DMS153 treated with DMSO at 0.1 percent for 48 hours (cell line): ENCODE measurements at regions not wholly inside any gene's neighbourhood (a gene's known extent, or its start where the extent isn't known, plus 50 kb on each side); places are given as distances from the start of the nearest gene placed in this dataset.

Experiments used
- DNase-seq: peaks from one replicate; lab custom pipeline; 2025; ENCODE audit not compliant: unreplicated experiment; lab: John Stamatoyannopoulos, UW

DNA sequence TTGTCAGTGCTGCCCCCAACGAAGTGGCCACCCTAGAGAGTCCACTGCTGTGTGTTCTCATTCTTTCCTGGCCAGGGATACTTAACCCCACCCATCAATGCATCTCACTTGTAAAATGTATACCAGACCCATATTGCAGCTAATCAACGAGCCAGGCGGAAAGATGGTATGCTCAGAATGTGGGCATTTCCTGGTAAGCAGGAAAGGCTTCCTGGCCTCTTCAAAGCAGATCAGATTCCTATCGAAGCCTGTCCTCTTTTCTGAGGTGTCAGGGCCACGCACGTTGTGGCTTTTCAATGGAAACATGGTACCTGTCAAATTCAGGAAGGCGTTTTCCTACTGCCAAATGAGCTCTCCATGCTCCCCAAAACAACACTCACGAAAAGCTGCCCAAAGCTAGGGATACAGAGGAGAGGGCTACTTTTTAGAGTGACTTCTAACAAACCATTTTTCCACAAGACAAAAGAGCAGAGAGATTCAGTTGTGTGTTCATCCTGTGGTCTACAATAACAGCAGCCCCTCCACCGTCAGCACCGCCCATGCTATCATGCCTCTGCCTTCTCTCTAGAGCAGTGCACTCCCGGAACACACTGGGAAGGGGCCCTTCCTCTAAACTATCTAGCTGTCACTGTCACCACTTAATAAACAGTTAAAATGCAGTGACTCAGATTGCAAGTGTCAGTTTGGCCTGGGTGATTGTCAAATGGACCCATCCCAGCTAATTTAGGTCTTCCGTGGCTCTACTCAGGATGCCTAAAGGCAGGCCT lies 535.1 kb downstream of the RNF144A start:
- DNase-seq = no peak

DNA sequence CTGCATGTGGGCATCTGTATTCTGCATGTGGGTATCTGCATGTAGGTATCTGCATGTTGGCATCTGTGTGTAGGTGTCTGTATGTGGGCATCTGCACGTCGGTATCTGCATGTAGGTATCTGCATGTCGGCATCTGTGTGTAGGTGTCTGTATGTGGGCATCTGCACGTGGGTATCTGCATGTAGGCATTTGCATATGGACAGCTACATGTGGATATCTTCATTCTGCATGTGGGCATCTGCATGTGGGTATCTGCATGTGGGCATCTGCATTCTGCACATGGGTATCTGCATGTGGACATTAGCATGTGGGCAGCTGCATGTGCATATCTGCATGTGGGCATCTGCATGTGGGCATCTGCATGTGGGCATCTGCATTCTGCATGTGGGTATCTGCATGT lies 537.4 kb downstream of the RNF144A start:
- DNase-seq = no peak

DNA sequence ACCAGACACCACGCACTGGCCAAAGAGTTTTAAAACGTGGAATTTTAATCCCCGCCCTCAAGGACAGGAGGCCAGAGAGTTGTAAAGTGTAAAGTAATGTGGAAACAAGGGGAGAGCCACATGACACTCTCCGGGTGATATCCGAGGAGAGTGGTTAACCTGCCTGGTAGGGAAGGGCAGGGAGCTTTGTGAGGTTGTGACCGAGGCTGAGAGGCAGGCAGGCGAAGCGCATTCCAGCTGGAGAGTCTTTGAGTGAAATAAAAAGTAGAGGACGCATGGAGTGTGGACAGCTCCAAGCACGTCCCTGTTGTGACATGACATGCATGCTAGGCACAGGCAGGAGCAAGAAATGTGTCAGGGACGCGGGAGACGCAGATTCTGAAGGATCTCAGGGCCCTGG lies 539.5 kb downstream of the RNF144A start:
- no peak for DNase-seq

DNA sequence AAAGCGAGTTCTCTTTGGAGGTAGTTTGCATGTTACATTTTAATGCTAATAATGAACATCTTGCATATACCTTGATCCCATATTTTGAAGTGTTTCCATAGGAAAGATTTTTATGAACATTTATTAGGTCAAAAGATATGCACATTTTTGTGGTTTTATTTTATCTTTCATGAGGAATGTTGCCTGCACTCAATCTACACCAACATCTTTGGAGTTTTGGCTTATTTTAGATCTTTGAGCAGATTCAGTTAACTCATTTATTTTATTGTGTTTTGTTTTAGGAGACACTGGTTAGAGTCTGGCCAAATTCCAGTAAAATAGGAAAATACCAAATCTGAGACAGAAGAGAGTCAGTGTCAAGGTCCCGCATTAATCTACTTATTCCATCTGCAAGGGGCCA lies 540.9 kb downstream of the RNF144A start:
- DNase-seq = no peak

DNA sequence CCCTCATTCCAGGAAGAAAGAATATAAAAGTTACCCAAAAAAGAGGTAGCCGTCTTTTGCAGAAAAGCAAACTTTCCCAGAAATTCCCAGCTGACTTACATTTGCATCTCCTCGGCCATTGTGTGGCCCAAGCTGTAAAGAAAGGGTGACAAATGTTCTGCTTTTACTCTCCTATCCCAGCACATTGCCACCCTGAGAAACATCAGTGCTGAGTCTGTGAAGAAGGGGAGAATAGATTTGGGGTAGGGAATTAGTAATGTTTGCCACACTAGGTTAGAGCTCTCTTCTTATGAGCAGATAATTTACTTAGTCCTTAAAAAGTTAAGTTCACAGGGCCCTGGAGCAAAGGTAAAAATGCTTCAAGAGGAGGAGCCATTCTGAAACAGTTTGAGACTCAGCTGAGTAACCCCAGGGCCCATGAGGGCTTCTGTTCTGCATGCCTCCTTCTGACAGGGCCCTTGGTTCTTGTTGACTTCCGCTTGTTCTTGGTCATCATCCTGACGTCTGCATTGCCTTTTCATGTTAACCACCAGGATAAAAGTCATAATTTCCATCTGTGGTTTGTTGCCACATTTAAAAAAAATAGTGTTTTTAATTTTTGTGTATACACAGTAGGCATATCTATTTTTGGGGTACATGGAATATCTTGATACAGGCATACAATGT lies 550.7 kb downstream of the RNF144A start:
- no peak for DNase-seq

DNA sequence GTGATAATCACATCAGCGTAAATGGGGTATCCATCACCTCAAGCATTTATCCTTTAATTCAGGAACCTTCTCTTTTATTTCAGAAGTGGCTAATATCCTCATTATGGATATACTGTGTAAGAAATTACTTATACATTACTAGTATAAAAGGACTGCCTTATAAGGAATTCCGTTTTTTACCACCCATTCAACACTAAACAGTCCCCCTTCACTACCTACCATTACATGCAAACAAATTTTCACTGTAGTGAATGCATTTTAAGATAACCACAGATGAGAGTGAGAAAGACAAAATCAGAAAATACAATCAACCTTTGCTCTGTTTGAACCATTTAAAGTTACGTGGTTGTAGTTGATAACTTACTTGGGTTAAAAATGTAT lies 551.2 kb downstream of the RNF144A start:
- DNase-seq = no peak

DNA sequence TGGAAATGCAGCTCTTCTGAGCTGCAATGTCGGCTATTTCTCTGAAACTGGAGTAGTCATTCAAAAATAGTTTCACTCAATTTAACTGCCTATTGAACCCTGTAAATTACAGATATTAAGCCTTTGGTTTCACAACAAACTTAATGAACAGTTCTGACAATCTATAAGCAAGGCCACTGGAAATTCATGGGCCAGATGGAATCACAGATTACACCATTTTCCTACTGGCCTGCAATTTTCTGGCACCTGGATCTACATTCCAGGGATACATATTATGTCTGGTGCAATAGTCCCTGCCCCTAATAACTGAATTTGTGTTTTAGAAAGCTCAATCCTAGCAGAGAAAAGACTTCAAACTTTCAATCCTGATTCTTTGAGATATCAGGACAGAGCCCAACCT lies 551.7 kb downstream of the RNF144A start:
- no peak for DNase-seq

DNA sequence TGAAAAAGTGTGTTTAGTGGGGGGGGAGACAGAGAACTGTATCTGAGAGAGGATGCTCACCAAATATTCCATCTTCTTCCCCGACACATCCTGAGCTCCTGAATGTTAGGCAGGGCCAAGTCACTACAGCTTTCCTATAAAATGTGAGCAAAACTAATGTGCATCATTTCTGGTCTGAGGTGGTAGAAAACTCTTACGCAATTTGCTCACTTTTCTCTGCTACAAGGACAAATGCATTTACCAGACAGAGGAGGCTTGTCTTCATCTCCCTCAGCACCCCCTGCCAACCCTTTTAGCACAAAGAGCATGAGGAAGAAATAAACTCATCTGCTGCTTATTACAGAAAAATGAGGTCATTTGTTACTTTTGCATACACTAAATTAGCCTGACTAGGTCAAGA lies 554.0 kb downstream of the RNF144A start:
- no peak for DNase-seq

DNA sequence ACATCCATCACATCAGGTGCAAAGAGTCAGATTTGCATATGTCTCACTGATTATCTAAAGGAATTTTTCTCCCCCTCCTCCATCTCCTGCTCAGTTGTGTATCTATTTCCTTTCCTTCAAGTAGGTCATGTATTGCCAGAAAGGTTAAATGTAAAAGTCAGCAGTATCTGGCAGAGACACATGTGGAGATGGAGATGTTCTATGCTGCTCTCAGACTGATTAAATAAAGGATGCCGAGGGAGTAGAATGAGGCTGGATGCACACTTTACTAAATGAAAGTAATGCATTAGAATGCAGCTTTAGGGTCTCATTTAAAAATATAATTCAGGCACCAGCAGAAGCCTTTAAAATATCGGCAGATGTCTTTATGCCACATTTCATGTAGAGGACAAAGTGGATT lies 555.3 kb downstream of the RNF144A start:
- DNase-seq = no peak

DNA sequence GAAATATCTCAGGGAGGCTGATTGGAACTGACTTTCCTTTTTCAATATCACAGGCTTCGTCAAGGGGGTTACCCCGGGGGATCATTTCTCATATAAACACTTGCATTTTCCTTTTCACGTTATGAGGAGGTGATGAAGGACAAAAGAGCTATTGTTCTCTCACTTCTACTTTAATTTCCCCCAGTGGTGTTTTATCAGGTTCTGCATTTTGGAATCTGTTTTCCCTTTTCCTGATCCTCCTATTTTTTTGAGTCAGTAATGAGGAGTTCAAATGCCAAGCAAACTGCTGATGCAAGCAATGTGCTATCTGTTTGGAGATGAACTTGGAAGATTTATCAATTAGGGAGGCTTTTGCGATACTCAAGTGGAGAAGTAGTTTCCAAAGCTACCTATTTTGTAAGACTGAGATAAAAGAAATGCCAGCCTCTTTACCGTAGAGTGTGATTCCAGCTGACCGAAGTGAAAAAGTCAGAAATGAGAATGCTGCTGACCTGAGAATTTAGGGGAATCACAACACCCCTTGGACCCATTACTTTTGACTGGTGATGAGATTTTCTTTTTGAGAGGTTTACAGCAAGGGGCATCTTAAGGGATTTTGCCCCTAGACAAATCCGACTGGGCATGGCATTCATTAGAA lies 556.0 kb downstream of the RNF144A start:
- DNase-seq = no peak

DNA sequence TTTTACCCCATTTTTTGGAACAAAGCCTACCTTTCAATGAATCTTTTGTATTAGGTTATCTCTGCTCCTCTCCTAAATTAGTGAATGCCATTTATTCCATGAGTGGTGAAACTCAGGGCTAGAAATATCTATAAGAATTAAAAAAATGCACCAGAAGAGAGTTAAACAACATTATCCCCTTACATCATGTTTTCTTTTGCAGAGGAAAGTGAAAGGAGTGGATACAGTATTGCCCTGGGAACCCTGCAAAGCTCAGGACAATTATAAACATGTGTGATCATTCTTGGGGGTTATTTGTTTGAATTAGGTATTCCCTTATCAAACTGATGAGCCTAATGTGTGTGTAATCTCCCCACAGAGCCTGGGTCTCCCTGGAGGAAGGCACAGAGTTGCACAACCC lies 559.2 kb downstream of the RNF144A start:
- DNase-seq = no peak

DNA sequence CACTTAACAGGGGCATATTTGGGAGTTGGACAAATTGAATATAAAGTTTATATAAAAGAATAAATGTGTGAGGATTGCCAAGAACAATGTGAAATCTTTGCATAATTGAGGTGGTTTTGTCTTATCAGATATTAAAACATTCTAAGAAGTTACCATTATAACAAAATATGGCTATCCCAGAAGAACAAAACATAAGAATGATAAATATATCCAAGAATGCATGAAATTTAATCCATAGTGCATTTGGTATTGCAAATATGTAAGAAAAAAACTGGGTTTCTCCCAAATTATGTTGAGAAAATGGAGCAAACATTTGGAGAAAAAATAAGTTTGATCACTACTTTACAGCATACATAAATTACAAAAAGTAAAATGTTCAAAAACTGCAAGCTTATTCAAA lies 562.4 kb downstream of the RNF144A start:
- DNase-seq = no peak

DNA sequence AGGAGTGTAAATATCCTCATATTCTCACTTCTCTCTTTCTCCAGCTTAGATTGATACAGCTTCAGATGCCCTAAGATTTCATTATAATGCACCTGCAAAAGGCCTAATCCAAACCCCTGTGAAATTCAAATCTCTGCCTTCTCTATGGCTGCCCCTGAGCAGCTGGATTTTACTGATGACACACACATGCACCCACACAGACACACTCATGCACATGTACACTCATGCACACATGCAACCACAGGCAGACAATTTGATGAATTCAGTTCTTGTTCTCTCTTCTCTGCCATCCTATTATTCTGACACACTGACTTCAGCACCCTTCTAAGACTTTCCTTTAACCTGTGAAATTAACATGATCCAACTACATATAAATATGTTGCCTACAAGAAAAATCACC lies 563.2 kb downstream of the RNF144A start:
- DNase-seq = no peak

DNA sequence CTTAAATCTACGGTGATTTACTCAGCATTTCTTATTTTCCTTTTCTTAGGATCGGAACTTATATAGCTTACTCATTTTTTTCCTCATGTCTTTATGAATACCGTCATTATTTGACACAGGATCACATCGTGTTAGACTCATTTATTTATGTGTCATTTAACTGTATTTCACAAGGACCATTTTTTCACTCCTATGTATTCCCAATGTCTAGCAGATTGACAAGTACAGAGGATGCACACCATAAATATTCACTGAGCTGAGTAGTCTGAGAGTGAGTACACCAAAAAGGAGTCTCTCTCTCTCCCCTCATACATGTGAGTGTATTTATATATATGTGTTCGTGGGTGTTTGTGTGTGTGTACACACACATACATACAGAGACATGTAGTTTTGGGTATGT lies 573.5 kb downstream of the RNF144A start:
- DNase-seq = no peak

DNA sequence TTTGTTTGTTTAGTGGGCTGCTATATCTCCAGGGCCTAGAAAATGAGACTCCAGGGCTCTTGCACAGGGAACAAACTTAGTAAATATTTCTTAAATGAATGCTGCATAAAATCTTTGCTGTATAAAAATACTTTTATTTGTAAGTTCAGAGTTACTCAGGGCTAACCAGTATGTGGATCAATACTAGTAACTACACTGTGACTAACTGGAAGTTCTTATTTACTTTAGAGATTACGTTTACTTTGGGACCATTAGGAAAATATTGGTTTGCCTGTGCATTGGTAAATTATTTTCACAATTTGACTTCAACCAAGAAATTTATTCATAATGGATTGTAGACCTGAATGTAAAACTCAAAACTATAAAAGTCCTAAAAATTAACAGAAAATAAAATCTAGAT lies 575.5 kb downstream of the RNF144A start:
- no peak for DNase-seq

DNA sequence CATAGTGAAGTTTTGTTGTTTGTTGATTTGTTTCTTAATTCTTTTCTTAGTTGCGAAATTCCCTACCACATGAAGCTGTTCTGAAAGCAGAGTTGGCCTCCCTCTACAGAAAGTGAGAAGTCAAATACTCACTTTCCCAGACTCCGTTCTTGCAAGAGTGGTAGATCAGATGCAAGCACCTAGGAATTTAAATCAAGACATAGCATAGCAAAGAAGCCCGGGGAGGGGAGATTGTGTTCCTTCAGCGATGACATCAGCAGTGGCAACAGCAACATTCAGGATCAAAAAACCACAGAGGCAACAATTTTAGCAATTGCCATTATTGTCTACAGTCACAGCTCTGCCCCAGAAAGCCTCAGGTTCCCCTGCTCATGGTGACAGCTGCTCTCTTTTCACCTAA lies 580.0 kb downstream of the RNF144A start:
- no peak for DNase-seq

DNA sequence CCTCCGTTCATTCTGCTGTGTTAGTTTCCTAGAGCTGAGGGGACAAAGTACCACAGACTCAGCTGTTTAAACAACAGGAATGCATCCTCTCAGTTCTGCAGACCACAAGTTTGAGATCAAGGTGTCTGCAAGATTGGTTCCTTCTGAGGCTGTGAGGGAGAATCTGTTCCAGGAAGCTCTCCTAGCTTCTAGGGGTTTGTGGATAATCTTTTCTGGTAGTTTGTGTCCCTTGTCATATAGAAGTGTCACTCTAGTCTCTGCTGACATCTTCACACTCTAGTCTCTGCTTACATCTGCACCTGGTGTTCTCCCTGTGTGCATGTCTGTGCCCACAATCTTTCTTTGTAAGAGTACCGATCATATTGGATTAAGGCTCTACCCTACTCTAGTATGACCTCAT lies 581.8 kb downstream of the RNF144A start:
- DNase-seq = no peak

DNA sequence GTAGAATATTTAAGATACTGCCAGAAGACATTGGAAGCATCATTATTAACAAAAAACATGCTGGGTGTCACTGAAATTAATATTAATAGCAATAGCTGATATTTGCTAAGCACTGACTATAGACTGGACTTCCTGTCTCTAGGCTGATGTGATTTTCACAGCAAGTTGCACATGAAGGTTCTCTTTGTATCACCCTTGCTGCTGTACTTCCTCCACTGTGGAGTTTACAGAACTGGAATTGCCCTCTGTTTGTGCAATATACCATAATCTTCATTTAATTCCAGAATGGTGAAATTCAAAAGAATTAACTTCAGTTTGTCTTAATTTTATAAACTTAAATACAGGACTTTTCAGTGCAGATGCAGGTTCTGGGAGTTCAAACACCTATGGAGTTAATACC lies 585.1 kb downstream of the RNF144A start:
- DNase-seq = no peak

DNA sequence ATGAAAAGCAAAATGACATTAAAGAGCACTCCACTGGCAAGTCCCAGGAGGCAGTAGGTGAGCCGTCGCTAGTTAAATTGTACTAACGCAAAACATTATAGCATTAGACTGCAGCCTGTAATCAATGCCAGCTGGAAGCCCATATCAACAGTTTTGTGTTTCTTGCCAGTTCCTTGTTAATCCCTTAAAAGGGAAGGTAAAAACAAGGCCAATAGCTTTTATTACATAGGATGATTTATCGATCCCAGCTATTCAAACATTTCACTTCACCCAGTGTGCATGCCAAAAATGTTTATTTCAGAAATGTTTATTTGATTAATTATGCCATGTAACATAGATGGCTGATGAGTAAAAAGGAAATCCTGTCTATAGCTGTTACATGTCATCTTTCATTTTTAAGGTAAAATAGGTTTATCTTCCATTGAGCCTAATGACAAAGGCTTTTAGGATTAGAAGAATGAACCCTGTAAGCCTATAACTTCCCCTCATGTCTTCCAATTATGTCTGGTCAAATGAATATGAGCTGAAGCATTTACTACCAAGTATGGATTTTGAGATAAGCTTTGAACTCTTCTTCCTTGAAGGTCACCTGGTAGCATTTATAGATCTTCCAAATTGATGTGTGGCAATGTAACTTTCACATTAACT lies 591.2 kb downstream of the RNF144A start:
- DNase-seq = no peak

DNA sequence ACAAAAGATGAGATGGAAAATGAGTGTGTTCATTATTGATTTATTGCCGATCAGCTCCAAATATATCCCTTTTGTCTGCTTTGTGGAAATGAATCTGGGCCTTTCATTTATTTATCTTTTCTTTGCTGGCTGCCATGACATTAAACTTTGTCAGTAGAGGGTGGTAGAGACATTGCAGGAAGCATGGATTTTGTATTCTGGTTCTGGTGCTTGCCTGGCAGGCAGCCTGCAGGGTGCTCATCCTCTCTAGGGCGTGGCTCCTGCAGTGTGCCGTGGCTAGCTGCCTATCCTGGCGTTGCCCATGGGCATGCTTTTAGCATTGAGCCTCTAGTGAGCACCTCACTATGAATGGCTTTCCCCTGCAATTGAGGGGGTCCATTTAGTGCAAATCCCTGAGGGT lies 593.1 kb downstream of the RNF144A start:
- DNase-seq = no peak

DNA sequence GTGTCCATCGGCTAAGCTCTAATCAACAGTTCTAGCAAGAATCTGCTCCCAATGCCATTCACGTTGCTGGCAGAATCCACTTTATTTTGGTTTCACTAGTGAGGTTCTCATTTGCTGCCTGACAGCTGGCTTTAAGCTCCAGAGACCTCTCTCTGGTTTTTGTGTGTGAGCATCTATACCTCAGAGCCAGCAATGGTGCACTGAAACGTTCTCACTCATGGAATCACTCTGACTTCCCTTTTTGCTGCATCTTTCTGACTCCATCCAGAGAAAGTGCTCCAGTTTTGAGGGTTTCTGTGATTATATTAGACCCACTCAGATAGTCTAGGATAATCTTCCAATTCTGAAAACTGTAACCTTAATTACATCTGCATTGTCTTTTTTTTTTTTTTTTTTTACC lies 596.6 kb downstream of the RNF144A start:
- no peak for DNase-seq

DNA sequence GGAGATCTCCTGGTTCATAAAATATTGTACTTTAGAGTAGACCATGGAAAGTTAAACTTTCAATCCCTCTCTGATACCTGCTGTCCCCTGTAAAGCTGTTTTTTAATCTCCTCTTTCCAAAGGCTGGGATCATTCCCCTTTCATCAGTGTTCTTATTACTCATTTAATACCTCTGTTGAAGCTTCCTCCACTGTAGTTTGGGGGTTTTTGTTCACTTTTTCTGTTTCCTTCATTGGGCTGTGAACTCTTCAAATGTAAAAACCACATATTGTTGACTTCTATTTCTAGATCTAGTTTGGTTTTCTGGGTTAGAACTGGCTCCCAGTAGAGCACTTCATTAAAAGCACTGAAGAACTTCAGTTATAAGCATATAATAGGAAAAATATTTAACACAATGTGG lies 598.1 kb downstream of the RNF144A start:
- DNase-seq = no peak
